ENCODE measurements at regions not wholly inside any gene's neighbourhood (a gene's known extent, or its start where the extent isn't known, plus 50 kb on each side); places are given as distances from the start of the nearest gene placed in this dataset.

DNA sequence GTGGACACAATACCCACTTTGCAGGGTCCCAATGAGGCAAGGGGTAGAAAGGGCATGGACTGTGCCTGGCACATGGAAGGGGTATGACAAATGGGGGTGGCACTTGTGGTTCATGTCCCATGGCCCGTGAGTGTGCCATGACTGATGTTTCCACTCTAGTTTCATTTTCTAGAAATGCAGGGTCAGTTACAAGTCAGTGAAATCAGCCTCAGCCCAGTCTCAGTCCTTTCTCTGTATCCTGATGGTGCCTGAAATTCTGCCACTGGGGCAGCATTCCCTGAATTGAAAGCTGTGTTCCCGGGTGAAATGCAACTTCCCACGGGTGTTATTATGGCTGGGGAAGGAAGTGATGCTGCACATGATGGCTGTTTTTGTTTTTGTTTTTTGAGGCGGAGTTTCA, 110.8 kb upstream of the ZBTB40 start (continued):
- TF ChIP-seq RNF2 (IDR thresholded peaks at IDR 0.05; ENCODE audit: borderline replicate concordance, low read depth, low read length, missing control alignments, poor library complexity, severe bottlenecking) = no peak

All from H1 (cell line).